Esophagus squamous epithelium (tissue), 4 donors: ENCODE measurements at regions not wholly inside any gene's neighbourhood (a gene's known extent, or its start where the extent isn't known, plus 50 kb on each side); places are given as distances from the start of the nearest gene placed in this dataset.

Source experiments
- POLR2A ChIP-seq, 4 donors: fragments of 450-650 bp; IDR thresholded peaks; one replicate each; pipeline ENCODE4 v1.6.1; 2017; ENCODE audit warnings: antibody characterized with exemption in 4 of 4, mild to moderate bottlenecking in 4 of 4, moderate library complexity in 3 of 4
- TF ChIP-seq, protein P1 (sequence below), 6 experiments: fragments of 450-650 bp in 4 of 6; fragments of 200-600 bp in 2 of 6; sonication (generic) in 2 of 6; IDR thresholded peaks; one replicate each; pipeline ENCODE4 v1.5.1; 2016 to 2019; ENCODE audit warnings: antibody characterized with exemption in 6 of 6, mild to moderate bottlenecking in 4 of 6, moderate library complexity in 4 of 6

- TF ChIP-seq, protein P1, sequence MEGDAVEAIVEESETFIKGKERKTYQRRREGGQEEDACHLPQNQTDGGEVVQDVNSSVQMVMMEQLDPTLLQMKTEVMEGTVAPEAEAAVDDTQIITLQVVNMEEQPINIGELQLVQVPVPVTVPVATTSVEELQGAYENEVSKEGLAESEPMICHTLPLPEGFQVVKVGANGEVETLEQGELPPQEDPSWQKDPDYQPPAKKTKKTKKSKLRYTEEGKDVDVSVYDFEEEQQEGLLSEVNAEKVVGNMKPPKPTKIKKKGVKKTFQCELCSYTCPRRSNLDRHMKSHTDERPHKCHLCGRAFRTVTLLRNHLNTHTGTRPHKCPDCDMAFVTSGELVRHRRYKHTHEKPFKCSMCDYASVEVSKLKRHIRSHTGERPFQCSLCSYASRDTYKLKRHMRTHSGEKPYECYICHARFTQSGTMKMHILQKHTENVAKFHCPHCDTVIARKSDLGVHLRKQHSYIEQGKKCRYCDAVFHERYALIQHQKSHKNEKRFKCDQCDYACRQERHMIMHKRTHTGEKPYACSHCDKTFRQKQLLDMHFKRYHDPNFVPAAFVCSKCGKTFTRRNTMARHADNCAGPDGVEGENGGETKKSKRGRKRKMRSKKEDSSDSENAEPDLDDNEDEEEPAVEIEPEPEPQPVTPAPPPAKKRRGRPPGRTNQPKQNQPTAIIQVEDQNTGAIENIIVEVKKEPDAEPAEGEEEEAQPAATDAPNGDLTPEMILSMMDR (IDR thresholded peaks at IDR 0.05), result no peak
- TF ChIP-seq POLR2A (IDR thresholded peaks at IDR 0.05), result no peak
These were observed 362.3 kb upstream of the PRR16 start for GRCh38 chr5:120101771-120102170.
